Endometrial microvascular endothelial cells (primary cell): ENCODE measurements at regions not wholly inside any gene's neighbourhood (a gene's known extent, or its start where the extent isn't known, plus 50 kb on each side); places are given as distances from the start of the nearest gene placed in this dataset.

Experiments used
- in situ Hi-C: cut with HindIII; loops from 2 replicates; pipeline ENCODE4 v1.10.0; 2017; ENCODE audit warnings: low sequenced_read_pairs, low pct_unique_long_range_greater_than_20kb; ENCODE audit errors: inconsistent ontology term

- in situ Hi-C loops, result no loop called here
Measured at GRCh38 chr3:80097674-80098073, 329.9 kb upstream of the ROBO1 start.

- in situ Hi-C loops, result no loop called here
Measured at GRCh38 chr3:80096909-80097308, 329.1 kb upstream of the ROBO1 start.

- in situ Hi-C loops, result no loop called here
Measured at GRCh38 chr3:80094589-80094988, 326.8 kb upstream of the ROBO1 start.

- in situ Hi-C loops, result no loop called here
Measured at GRCh38 chr3:80087767-80088166, 320.0 kb upstream of the ROBO1 start.

- in situ Hi-C loops, result no loop called here
Measured at GRCh38 chr3:80086426-80086825, 318.6 kb upstream of the ROBO1 start.

GRCh38 chr3:80079886-80080285 is 312.1 kb upstream of the ROBO1 start:
- in situ Hi-C loops, result no loop called here

- in situ Hi-C loops, result no loop called here
Measured at GRCh38 chr3:80068459-80068858, 300.7 kb upstream of the ROBO1 start.

GRCh38 chr3:80063535-80063934 is 295.7 kb upstream of the ROBO1 start:
- in situ Hi-C loops, result no loop called here

GRCh38 chr3:80060664-80061063 is 292.9 kb upstream of the ROBO1 start:
- in situ Hi-C loops, result no loop called here

GRCh38 chr3:80055306-80055705 is 287.5 kb upstream of the ROBO1 start:
- in situ Hi-C loops, result no loop called here

- in situ Hi-C loops, result no loop called here
Measured at GRCh38 chr3:80052271-80052670, 284.5 kb upstream of the ROBO1 start.

GRCh38 chr3:80051602-80051962 is 283.8 kb upstream of the ROBO1 start:
- in situ Hi-C loops, result no loop called here

GRCh38 chr3:80050826-80051601 is 283.2 kb upstream of the ROBO1 start:
- in situ Hi-C loops, result no loop called here

GRCh38 chr3:80043226-80043625 is 275.4 kb upstream of the ROBO1 start:
- in situ Hi-C loops, result no loop called here

- in situ Hi-C loops, result no loop called here
Measured at GRCh38 chr3:80040067-80040466, 272.3 kb upstream of the ROBO1 start.

GRCh38 chr3:80036176-80036575 is 268.4 kb upstream of the ROBO1 start:
- in situ Hi-C loops, result no loop called here

- in situ Hi-C loops, result no loop called here
Measured at GRCh38 chr3:80035021-80035420, 267.2 kb upstream of the ROBO1 start.

- in situ Hi-C loops, result no loop called here
Measured at GRCh38 chr3:80023010-80023409, 255.2 kb upstream of the ROBO1 start.

GRCh38 chr3:80018375-80018774 is 250.6 kb upstream of the ROBO1 start:
- in situ Hi-C loops, result no loop called here

- in situ Hi-C loops, result no loop called here
Measured at GRCh38 chr3:80017369-80017768, 249.6 kb upstream of the ROBO1 start.

- in situ Hi-C loops, result no loop called here
Measured at GRCh38 chr3:80014576-80014975, 246.8 kb upstream of the ROBO1 start.
